IPS-15b (cell line): ENCODE measurements at regions not wholly inside any gene's neighbourhood (a gene's known extent, or its start where the extent isn't known, plus 50 kb on each side); places are given as distances from the start of the nearest gene placed in this dataset.

Experiments
- H3K27me3 ChIP-seq: one replicate; pipeline ENCODE4 v1.6.1; 2013; ENCODE audit warnings: low read length; ENCODE audit not compliant: control insufficient read depth, insufficient read depth
- H3K36me3 ChIP-seq: one replicate; pipeline ENCODE4 v1.6.1; 2013; ENCODE audit warnings: low read length; ENCODE audit not compliant: control insufficient read depth, insufficient read depth
- H3K4me1 ChIP-seq: one replicate; pipeline ENCODE4 v1.6.1; 2013; ENCODE audit warnings: mild to moderate bottlenecking, low read length; ENCODE audit not compliant: control insufficient read depth, insufficient read depth
- H3K4me3 ChIP-seq: one replicate; pipeline ENCODE4 v1.5.1; 2013; ENCODE audit warnings: low read depth, low read length
- H3K9ac ChIP-seq: one replicate; pipeline ENCODE4 v1.6.1; 2013; ENCODE audit warnings: low read depth, mild to moderate bottlenecking, low read length
- H3K9me3 ChIP-seq: one replicate; pipeline ENCODE4 v1.6.1; 2013; ENCODE audit warnings: mild to moderate bottlenecking, low read length; ENCODE audit not compliant: control insufficient read depth, insufficient read depth

DNA sequence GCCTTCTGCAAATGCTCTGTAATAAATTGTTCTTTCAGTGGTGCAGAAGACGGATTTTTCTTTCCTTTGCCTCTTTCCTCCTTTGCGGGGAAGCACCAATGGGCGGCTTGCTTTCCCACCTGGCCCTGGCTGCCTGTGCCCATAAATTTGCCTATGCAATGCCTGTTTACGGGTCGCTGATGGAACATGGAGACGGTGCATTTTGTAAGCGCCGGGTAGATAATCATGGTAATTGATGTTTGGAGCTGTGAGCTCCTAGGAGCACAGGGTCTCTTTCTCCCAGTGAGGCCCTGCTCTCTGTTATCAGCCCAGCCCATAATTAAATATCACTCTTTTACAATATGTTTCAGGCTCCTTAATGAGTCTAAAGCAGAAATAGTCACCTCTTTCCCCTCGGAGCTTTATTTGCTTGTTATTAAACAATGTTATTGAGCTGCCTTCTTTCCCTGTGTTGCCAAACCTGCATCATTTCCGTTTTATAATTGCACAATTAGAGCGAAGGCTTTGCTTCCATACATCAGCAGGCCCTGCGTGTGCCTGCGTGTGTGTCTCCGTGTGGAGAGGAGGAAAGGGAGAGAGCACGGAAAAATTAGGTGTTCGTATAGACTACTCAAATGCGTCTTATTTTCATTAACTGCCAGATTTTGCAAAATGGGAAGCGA is 437.4 kb upstream of the POU3F3 start:
- Histone ChIP-seq H3K27me3 (no peaks in the 10 kb centered on the region), H3K36me3 (no peaks in the 10 kb centered on the region), H3K4me1 (peaks cover 22% of the 10 kb centered on the region), H3K9ac (no peak overlapping the region), H3K4me3 (no peak overlapping the region), H3K9me3 (no peaks in the 10 kb centered on the region)

DNA sequence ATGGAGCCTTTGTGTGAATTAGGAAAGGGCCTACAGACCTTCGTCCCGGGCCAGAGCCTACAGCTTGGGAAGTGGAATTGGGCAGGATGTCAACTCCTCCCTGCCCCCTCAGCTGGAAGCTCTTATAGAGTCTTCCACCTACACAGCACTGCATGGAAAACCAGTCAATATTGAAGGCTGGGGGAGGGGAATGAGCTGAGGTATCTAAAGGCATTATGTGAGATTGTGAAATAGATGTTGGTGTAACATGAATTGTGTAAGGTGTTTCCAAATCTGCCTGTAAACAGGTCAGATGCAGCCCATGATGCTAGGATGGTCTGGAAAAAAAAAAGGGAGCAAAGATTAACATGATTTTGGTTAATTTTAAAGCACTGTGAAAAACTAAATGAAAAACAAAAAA is 433.5 kb upstream of the POU3F3 start:
- Histone ChIP-seq H3K27me3 (no peaks in the 10 kb centered on the region), H3K9ac (no peak overlapping the region), H3K4me1 (peaks cover 9% of the 10 kb centered on the region), H3K36me3 (no peaks in the 10 kb centered on the region), H3K4me3 (no peak overlapping the region), H3K9me3 (no peaks in the 10 kb centered on the region)

- peaks cover 5% of the 10 kb centered on the region for H3K4me1 ChIP-seq
- H3K36me3 ChIP-seq = no peaks in the 10 kb centered on the region
- H3K27me3 ChIP-seq = no peaks in the 10 kb centered on the region
- H3K4me3 ChIP-seq = no peak overlapping the region
- no peak overlapping the region for H3K9ac ChIP-seq
- H3K9me3 ChIP-seq = no peaks in the 10 kb centered on the region
These were observed 433.0 kb upstream of the POU3F3 start for GRCh38 chr2:104420953-104421352.

DNA sequence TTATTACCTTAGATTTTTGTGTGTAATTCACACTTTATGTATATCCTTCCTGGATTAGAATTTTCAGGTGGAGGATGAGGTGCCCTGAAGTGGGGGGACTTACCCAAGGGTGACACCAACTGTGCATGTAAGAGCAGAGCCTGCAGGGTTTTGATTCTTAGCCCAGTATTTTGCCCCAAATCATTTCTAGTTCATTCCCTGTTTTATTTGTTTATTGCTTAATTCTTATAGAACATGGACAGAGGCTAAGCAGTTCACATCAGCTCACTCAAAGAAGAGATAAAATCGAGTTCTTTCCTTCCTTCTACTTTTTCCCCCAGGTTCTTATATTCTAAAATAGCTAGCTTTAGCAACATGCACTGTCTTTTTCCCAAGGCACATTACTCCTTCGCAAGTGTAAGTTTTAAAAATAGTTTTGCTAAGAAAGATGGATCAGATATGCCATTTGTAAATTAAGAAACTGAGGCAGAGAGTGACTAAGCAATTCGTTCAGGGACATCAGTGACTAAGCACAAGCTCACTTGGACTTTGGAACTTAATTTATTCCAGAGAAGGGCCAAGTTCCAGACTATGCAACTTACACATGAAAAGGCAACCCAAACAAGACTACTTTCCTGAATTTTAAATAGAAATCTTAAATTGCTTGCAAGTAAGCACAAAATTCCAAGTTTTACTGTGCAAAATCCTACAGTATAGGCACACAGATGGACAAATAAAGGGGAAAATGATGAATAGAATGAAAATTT is 427.9 kb upstream of the POU3F3 start:
- Histone ChIP-seq H3K9ac (no peak overlapping the region), H3K36me3 (no peaks in the 10 kb centered on the region), H3K4me1 (no peaks in the 10 kb centered on the region), H3K27me3 (no peaks in the 10 kb centered on the region), H3K4me3 (no peak overlapping the region), H3K9me3 (no peaks in the 10 kb centered on the region)

DNA sequence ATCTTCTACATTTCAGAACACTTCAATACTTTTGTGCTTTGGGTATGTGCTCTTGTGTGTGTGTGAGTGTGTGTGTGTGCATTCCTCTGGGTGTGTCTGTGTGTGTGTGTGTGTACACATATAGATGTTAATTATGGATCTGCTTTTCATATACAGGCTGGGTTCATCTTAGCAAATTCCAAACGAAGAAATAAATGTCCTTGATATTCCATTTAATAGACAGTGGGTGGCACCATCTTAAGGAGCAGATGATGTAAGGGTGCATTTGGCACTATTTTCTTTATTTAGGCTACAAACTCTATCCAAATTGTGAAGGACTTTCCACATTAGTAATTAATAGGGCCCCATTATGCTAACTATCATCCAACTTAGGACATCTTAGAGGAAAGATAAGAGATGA is 425.8 kb upstream of the POU3F3 start:
- Histone ChIP-seq H3K4me1 (peaks cover 3% of the 10 kb centered on the region), H3K9ac (no peak overlapping the region), H3K4me3 (no peak overlapping the region), H3K27me3 (no peaks in the 10 kb centered on the region), H3K36me3 (no peaks in the 10 kb centered on the region), H3K9me3 (no peaks in the 10 kb centered on the region)

DNA sequence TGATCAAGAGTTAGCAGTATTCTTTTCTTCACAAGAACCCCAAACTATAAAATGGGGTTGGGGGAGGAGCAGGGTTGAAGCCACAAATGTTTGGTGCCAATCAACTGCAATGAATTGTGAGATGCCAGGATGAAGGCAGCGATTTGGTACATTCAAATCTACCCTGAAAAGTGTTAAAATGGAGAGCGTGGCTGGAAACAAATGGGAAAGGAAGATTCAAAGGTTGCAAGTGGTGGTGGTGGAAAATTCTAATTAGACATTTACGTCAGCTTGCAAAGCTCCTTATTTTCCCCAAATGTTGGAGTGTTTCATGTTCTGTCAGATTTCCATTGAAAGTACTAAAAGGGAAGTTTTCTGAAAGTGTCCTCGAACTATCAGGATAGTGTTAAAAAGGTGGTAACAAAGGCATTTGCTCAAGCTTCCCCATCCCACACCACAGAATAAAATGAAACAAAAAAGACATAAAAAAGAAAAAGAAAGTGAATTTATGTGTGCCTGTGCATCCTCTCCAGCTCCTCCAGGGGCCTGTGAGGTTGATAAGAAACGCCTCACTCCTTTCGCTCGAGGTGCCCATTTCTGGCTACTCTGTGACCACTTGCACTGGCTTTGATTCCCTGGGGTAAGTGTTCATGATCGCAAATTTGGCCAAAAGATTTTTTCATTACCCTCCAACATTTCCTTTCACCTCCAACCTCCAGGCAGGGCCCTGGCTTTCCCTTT is 424.1 kb upstream of the POU3F3 start:
- Histone ChIP-seq H3K4me1 (peaks cover 3% of the 10 kb centered on the region), H3K9me3 (no peaks in the 10 kb centered on the region), H3K4me3 (no peak overlapping the region), H3K9ac (no peak overlapping the region), H3K36me3 (no peaks in the 10 kb centered on the region), H3K27me3 (no peaks in the 10 kb centered on the region)

DNA sequence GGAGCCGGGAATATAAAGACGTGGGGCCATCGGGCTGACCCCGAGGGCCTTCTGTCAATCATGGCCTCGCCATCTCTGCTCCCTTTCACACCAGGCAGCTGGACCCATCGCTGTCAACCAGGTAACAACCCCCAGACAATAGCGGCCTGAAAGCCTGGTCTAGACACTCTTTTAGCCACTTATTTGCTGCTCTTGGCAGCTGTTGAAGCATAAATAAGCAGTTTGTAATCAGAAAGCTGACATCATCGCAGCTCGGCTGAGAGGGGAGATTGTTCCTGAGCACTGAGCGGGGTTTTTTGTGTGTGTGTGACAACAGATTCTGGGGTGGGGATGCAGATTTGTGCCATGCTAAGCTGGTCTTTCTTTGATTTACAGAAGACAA is 423.6 kb upstream of the POU3F3 start:
- Histone ChIP-seq H3K4me3 (no peak overlapping the region), H3K9ac (no peak overlapping the region), H3K9me3 (no peaks in the 10 kb centered on the region), H3K36me3 (no peaks in the 10 kb centered on the region), H3K27me3 (no peaks in the 10 kb centered on the region), H3K4me1 (peaks cover 9% of the 10 kb centered on the region)

- H3K9me3 ChIP-seq = no peaks in the 10 kb centered on the region
- no peaks in the 10 kb centered on the region for H3K27me3 ChIP-seq
- peaks cover 9% of the 10 kb centered on the region for H3K4me1 ChIP-seq
- H3K36me3 ChIP-seq = no peaks in the 10 kb centered on the region
- H3K9ac ChIP-seq = no peak overlapping the region
- H3K4me3 ChIP-seq = no peak overlapping the region
These were observed 423.1 kb upstream of the POU3F3 start for GRCh38 chr2:104430852-104431251.

GRCh38 chr2:104431701-104432121 is 422.2 kb upstream of the POU3F3 start:
- H3K9me3 ChIP-seq = no peaks in the 10 kb centered on the region

GRCh38 chr2:104432401-104432800 is 421.5 kb upstream of the POU3F3 start:
- no peaks in the 10 kb centered on the region for H3K36me3 ChIP-seq
- no peaks in the 10 kb centered on the region for H3K9me3 ChIP-seq
- H3K4me3 ChIP-seq = no peak overlapping the region
- H3K9ac ChIP-seq = no peak overlapping the region
- H3K4me1 ChIP-seq = peaks cover 9% of the 10 kb centered on the region
- H3K27me3 ChIP-seq = no peaks in the 10 kb centered on the region

More at GRCh38 chr2:104431701-104432121, 422.2 kb upstream of the POU3F3 start:
- H3K4me1 ChIP-seq = peaks cover 9% of the 10 kb centered on the region
- no peak overlapping the region for H3K4me3 ChIP-seq
- H3K27me3 ChIP-seq = no peaks in the 10 kb centered on the region
- H3K36me3 ChIP-seq = no peaks in the 10 kb centered on the region
- H3K9ac ChIP-seq = no peak overlapping the region

GRCh38 chr2:104432991-104433390 is 420.9 kb upstream of the POU3F3 start:
- Histone ChIP-seq H3K4me3 (no peak overlapping the region), H3K9ac (no peak overlapping the region), H3K36me3 (no peaks in the 10 kb centered on the region), H3K4me1 (peaks cover 9% of the 10 kb centered on the region), H3K27me3 (no peaks in the 10 kb centered on the region), H3K9me3 (no peaks in the 10 kb centered on the region)

- no peaks in the 10 kb centered on the region for H3K36me3 ChIP-seq
- no peaks in the 10 kb centered on the region for H3K27me3 ChIP-seq
- peaks cover 9% of the 10 kb centered on the region for H3K4me1 ChIP-seq
- H3K9me3 ChIP-seq = no peaks in the 10 kb centered on the region
- H3K9ac ChIP-seq = no peak overlapping the region
- H3K4me3 ChIP-seq = no peak overlapping the region
These were observed 420.3 kb upstream of the POU3F3 start for GRCh38 chr2:104433657-104434056.
